ENCODE measurements at regions not wholly inside any gene's neighbourhood (a gene's known extent, or its start where the extent isn't known, plus 50 kb on each side); places are given as distances from the start of the nearest gene placed in this dataset.
A peak's percentile ranks its signal among the peaks of the same experiment; 100 is the strongest.
"Not testable (repeated sequence)": the region's sequence is repeated elsewhere in the genome, so short reads cannot be mapped to it uniquely, and the experiment has no call there.

GRCh38 chrX:51555836-51556235 lies 59.4 kb upstream of the NUDT11 start:
- H3K4me3 ChIP-seq (ENCODE audit: low read length) = not testable (repeated sequence)
- DNase-seq (ENCODE audit: low read depth, low spot score) = peak; percentile 2
